GM12892 (cell line): ENCODE measurements at regions not wholly inside any gene's neighbourhood (a gene's known extent, or its start where the extent isn't known, plus 50 kb on each side); places are given as distances from the start of the nearest gene placed in this dataset.

Experiments used
- POLR2A ChIP-seq: IDR thresholded peaks from 2 replicates; pipeline ENCODE4 v1.6.1; 2011; ENCODE audit warnings: low read depth, low read length, control low read depth
- TAF1 ChIP-seq: IDR thresholded peaks from 2 replicates; pipeline ENCODE4 v1.6.1; 2011; ENCODE audit warnings: low read depth, mild to moderate bottlenecking, control low read depth, low read length, borderline replicate concordance

DNA sequence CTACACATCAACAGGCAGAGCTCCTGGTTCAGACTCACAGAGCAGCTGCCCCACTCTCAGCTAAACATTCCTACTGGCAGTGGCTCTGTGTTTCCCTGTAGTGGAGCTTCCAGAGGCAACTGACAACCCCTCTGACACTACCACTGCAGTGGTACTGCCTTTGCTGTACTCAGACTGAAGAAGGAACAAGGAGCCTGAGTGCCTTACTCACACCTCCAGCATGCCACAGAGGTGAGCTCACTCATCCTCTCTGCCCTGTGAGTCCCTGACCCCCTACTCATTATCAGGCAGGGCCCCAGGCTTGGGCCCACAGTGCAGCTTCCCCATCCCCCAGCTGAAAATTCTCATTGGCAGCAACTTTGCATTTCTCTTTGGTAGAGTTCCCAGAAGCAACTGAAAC lies 240.5 kb upstream of the POF1B start:
- TF ChIP-seq POLR2A (no peak), TAF1 (no peak)
